ENCODE measurements at regions not wholly inside any gene's neighbourhood (a gene's known extent, or its start where the extent isn't known, plus 50 kb on each side); places are given as distances from the start of the nearest gene placed in this dataset.

DNA sequence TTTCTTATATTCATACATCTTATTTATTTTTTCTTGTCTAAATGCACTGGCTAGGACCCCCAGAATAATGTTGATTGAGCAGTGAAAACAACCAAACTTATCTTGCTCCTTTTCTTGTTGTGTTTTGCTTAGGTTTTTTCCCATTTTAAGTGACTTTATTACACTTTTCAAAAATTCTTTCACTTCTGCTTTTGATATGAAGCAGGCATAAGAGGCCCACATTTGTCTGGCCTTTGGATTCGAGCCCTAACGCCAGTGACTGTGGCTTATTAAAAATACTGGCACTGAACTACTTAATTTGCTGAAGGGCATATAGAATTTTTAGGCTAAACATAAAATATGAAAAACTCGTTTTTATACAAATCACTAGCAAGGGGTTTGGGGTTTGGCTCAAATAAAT lies 197.0 kb downstream of the ASB9 start:
- no TSS peak for BruUV-seq (replicated peaks)
- Mint-ChIP-seq H3K27me3 (ENCODE audit: insufficient read depth, unreplicated experiment) (peaks cover 45% of the 10 kb centered on the region), H3K4me1 (ENCODE audit: insufficient read depth, unreplicated experiment) (no peaks in the 10 kb centered on the region), H3K4me3 (ENCODE audit: unreplicated experiment) (no peak overlapping the region), H3K27ac (ENCODE audit: low read depth, unreplicated experiment) (no peak overlapping the region), H3K9me3 (ENCODE audit: unreplicated experiment) (no peaks in the 10 kb centered on the region), H3K36me3 (ENCODE audit: insufficient read depth, unreplicated experiment) (no peaks in the 10 kb centered on the region)
- intact Hi-C loops (cut with micrococcal nuclease), result no loop called here
- ChIA-PET POLR2A (no interaction called here), CTCF (no interaction called here)
- no peak for DNase-seq (ENCODE audit: unreplicated experiment)
- TF ChIP-seq, protein P1, sequence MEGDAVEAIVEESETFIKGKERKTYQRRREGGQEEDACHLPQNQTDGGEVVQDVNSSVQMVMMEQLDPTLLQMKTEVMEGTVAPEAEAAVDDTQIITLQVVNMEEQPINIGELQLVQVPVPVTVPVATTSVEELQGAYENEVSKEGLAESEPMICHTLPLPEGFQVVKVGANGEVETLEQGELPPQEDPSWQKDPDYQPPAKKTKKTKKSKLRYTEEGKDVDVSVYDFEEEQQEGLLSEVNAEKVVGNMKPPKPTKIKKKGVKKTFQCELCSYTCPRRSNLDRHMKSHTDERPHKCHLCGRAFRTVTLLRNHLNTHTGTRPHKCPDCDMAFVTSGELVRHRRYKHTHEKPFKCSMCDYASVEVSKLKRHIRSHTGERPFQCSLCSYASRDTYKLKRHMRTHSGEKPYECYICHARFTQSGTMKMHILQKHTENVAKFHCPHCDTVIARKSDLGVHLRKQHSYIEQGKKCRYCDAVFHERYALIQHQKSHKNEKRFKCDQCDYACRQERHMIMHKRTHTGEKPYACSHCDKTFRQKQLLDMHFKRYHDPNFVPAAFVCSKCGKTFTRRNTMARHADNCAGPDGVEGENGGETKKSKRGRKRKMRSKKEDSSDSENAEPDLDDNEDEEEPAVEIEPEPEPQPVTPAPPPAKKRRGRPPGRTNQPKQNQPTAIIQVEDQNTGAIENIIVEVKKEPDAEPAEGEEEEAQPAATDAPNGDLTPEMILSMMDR (IDR thresholded peaks at IDR 0.05; ENCODE audit: unreplicated experiment), result no peak

- DNase-seq (ENCODE audit: unreplicated experiment), result no peak
- ChIA-PET POLR2A (no interaction called here), CTCF (no interaction called here)
- intact Hi-C loops (cut with micrococcal nuclease), result no loop called here
- H3K36me3 Mint-ChIP-seq (ENCODE audit: insufficient read depth, unreplicated experiment), result no peaks in the 10 kb centered on the region
- H3K27me3 Mint-ChIP-seq (ENCODE audit: insufficient read depth, unreplicated experiment), result peaks cover 41% of the 10 kb centered on the region
- no peaks in the 10 kb centered on the region for H3K9me3 Mint-ChIP-seq (ENCODE audit: unreplicated experiment)
- no peak overlapping the region for H3K27ac Mint-ChIP-seq (ENCODE audit: low read depth, unreplicated experiment)
- no peak overlapping the region for H3K4me3 Mint-ChIP-seq (ENCODE audit: unreplicated experiment)
- no TSS peak for BruUV-seq (replicated peaks)
- no peaks in the 10 kb centered on the region for H3K4me1 Mint-ChIP-seq (ENCODE audit: insufficient read depth, unreplicated experiment)
- TF ChIP-seq, protein P1 (IDR thresholded peaks at IDR 0.05; ENCODE audit: unreplicated experiment), result no peak
Observed at GRCh38 chrX:15072259-15072658, 197.6 kb downstream of the ASB9 start.

DNA sequence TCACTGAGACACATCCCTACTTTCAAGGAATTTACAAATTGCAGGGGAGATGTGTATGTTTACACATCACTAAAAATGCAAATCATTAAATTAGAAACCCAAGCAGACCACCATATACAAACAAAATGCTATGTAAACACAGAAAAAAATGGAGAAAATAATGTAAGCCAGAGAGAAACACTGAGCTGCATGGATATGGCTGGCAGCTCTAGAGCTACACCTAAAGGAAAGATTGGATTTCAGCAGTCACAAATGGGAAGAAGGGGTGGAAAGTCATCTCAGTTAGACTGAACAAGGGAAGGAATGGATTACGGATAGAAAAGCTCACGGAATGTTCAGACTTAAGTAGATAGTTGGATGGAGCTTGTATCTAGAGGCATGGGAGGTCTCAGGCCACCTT lies 186.3 kb downstream of the MOSPD2 start:
- Mint-ChIP-seq H3K27ac (ENCODE audit: low read depth, unreplicated experiment) (no peak overlapping the region), H3K36me3 (ENCODE audit: insufficient read depth, unreplicated experiment) (no peaks in the 10 kb centered on the region), H3K4me3 (ENCODE audit: unreplicated experiment) (no peak overlapping the region), H3K4me1 (ENCODE audit: insufficient read depth, unreplicated experiment) (no peaks in the 10 kb centered on the region), H3K27me3 (ENCODE audit: insufficient read depth, unreplicated experiment) (peaks cover 58% of the 10 kb centered on the region), H3K9me3 (ENCODE audit: unreplicated experiment) (no peaks in the 10 kb centered on the region)
- no TSS peak for BruUV-seq (replicated peaks)
- CTCF ChIA-PET, result no interaction called here
- TF ChIP-seq, protein P1 (IDR thresholded peaks at IDR 0.05; ENCODE audit: unreplicated experiment), result no peak
- no peak for DNase-seq (ENCODE audit: unreplicated experiment)
- POLR2A ChIA-PET, result no interaction called here
- intact Hi-C loops (cut with micrococcal nuclease), result no loop called here

GRCh38 chrX:15056044-15056443 lies 182.8 kb downstream of the MOSPD2 start:
- no peak overlapping the region for H3K27ac Mint-ChIP-seq (ENCODE audit: low read depth, unreplicated experiment)
- POLR2A ChIA-PET, result no interaction called here
- TF ChIP-seq, protein P1 (IDR thresholded peaks at IDR 0.05; ENCODE audit: unreplicated experiment), result no peak
- peaks cover 28% of the 10 kb centered on the region for H3K27me3 Mint-ChIP-seq (ENCODE audit: insufficient read depth, unreplicated experiment)
- no peaks in the 10 kb centered on the region for H3K4me1 Mint-ChIP-seq (ENCODE audit: insufficient read depth, unreplicated experiment)
- H3K9me3 Mint-ChIP-seq (ENCODE audit: unreplicated experiment), result no peaks in the 10 kb centered on the region
- CTCF ChIA-PET, result interaction anchor here (0.6 kb wide), 1 partner anchor 359 kb away, joined by 3 read pairs; no protein-coding TSS in a partner anchor
- H3K36me3 Mint-ChIP-seq (ENCODE audit: insufficient read depth, unreplicated experiment), result no peaks in the 10 kb centered on the region
- H3K4me3 Mint-ChIP-seq (ENCODE audit: unreplicated experiment), result no peak overlapping the region
- intact Hi-C loops (cut with micrococcal nuclease), result no loop called here
- BruUV-seq (replicated peaks), result no TSS peak
- DNase-seq (ENCODE audit: unreplicated experiment), result no peak

Measured in MCF 10A (cell line).